ENCODE measurements at regions not wholly inside any gene's neighbourhood (a gene's known extent, or its start where the extent isn't known, plus 50 kb on each side); places are given as distances from the start of the nearest gene placed in this dataset.
A peak's percentile ranks its signal among the peaks of the same experiment; 100 is the strongest.

GRCh38 chr12:116498471-116498870 is 60.7 kb upstream of the MAP1LC3B2 start:
- no peak for DNase-seq

GRCh38 chr12:116502141-116502725 is 56.9 kb upstream of the MAP1LC3B2 start:
- DNase-seq: no peak

- DNase-seq: no peak
Observed at GRCh38 chr12:116502989-116503496, 56.1 kb upstream of the MAP1LC3B2 start.

- no peak for DNase-seq
Observed at GRCh38 chr12:116504438-116504837, 54.7 kb upstream of the MAP1LC3B2 start.

- no peak for DNase-seq
Observed at GRCh38 chr12:116506697-116507064, 52.5 kb upstream of the MAP1LC3B2 start.

GRCh38 chr12:116508145-116509121 is 50.7 kb upstream of the MAP1LC3B2 start:
- peak; percentile 16 for DNase-seq
